ENCODE measurements at regions not wholly inside any gene's neighbourhood (a gene's known extent, or its start where the extent isn't known, plus 50 kb on each side); places are given as distances from the start of the nearest gene placed in this dataset.

- FAIRE-seq (no peak), DNase-seq (ENCODE audit: low read depth, low spot score) (no peak), ATAC-seq (no peak)
- H3K9ac ChIP-seq (ENCODE audit: control insufficient read depth, insufficient read depth, low read length): no peak overlapping the region
- no peaks in the 10 kb centered on the region for H3K4me1 ChIP-seq (ENCODE audit: control insufficient read depth, insufficient read depth, low read length)
- H3K27me3 ChIP-seq (replicated peaks in 1 of 2; ENCODE audit: control insufficient read depth in 2 of 2, insufficient read depth in 2 of 2, low read length in 1 of 2): no peaks in the 10 kb centered on the region
- H3K79me2 ChIP-seq (ENCODE audit: control insufficient read depth, insufficient read depth, low read length): no peaks in the 10 kb centered on the region
- H3K4me3 ChIP-seq: no peak overlapping the region
- no peaks in the 10 kb centered on the region for H3K36me3 ChIP-seq (ENCODE audit: control insufficient read depth in 2 of 2, insufficient read depth in 2 of 2, low read length in 1 of 2)
- in situ Hi-C loops (cut with MboI): no loop called here
- intact Hi-C loops (cut with micrococcal nuclease; ENCODE audit: unreplicated experiment): no loop called here
- SMC1A ChIA-PET (ENCODE audit: uncharacterized antibody, unreplicated experiment): no interaction called here
- CTCF ChIA-PET: no interaction called here
- POLR2A ChIA-PET: no interaction called here
- TF ChIP-seq, protein P1, sequence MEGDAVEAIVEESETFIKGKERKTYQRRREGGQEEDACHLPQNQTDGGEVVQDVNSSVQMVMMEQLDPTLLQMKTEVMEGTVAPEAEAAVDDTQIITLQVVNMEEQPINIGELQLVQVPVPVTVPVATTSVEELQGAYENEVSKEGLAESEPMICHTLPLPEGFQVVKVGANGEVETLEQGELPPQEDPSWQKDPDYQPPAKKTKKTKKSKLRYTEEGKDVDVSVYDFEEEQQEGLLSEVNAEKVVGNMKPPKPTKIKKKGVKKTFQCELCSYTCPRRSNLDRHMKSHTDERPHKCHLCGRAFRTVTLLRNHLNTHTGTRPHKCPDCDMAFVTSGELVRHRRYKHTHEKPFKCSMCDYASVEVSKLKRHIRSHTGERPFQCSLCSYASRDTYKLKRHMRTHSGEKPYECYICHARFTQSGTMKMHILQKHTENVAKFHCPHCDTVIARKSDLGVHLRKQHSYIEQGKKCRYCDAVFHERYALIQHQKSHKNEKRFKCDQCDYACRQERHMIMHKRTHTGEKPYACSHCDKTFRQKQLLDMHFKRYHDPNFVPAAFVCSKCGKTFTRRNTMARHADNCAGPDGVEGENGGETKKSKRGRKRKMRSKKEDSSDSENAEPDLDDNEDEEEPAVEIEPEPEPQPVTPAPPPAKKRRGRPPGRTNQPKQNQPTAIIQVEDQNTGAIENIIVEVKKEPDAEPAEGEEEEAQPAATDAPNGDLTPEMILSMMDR (IDR thresholded peaks at IDR 0.05 in 2 of 3, conservative IDR thresholded peaks at IDR 0.05 in 1 of 3; ENCODE audit: control insufficient read depth in 2 of 3, extremely low read depth in 1 of 3, insufficient read depth in 1 of 3, low read depth in 3 of 3, low read length in 3 of 3): no peak
- TF ChIP-seq BRCA1 (IDR thresholded peaks at IDR 0.05; ENCODE audit: low read depth, low read length) (no peak), EZH2 (IDR thresholded peaks at IDR 0.05; ENCODE audit: borderline replicate concordance, control insufficient read depth, low read depth, low read length) (no peak), ZNF207 (IDR thresholded peaks at IDR 0.05; ENCODE audit: borderline replicate concordance) (no peak), RBBP5 (conservative IDR thresholded peaks at IDR 0.05) (no peak), FOXM1 (IDR thresholded peaks at IDR 0.05; ENCODE audit: low read depth, low read length) (no peak), POLR2A (IDR thresholded peaks at IDR 0.05; ENCODE audit: low read depth, low read length) (no peak), E2F8 (IDR thresholded peaks at IDR 0.05; ENCODE audit: low read depth, partially characterized antibody) (no peak), NFYB (IDR thresholded peaks at IDR 0.05; ENCODE audit: insufficient read depth, low read depth, low read length) (no peak), ETV6 (conservative IDR thresholded peaks at IDR 0.05 in 1 of 2, IDR thresholded peaks at IDR 0.05 in 1 of 2; ENCODE audit: borderline replicate concordance in 1 of 2, low read depth in 1 of 2) (no peak), RAD21 (IDR thresholded peaks at IDR 0.05; ENCODE audit: insufficient read depth, low read depth, low read length) (no peak), SMAD5 (IDR thresholded peaks at IDR 0.05; ENCODE audit: low read depth) (no peak), CHD2 (IDR thresholded peaks at IDR 0.05; ENCODE audit: borderline replicate concordance, low read depth, low read length) (no peak), BCL11A (IDR thresholded peaks at IDR 0.05; ENCODE audit: low read depth, low read length) (no peak), HCFC1 (IDR thresholded peaks at IDR 0.05; ENCODE audit: low read length) (no peak), FOS (IDR thresholded peaks at IDR 0.05; ENCODE audit: borderline replicate concordance, extremely low read depth, insufficient read length) (no peak)
- TF ChIP-seq, protein P2, sequence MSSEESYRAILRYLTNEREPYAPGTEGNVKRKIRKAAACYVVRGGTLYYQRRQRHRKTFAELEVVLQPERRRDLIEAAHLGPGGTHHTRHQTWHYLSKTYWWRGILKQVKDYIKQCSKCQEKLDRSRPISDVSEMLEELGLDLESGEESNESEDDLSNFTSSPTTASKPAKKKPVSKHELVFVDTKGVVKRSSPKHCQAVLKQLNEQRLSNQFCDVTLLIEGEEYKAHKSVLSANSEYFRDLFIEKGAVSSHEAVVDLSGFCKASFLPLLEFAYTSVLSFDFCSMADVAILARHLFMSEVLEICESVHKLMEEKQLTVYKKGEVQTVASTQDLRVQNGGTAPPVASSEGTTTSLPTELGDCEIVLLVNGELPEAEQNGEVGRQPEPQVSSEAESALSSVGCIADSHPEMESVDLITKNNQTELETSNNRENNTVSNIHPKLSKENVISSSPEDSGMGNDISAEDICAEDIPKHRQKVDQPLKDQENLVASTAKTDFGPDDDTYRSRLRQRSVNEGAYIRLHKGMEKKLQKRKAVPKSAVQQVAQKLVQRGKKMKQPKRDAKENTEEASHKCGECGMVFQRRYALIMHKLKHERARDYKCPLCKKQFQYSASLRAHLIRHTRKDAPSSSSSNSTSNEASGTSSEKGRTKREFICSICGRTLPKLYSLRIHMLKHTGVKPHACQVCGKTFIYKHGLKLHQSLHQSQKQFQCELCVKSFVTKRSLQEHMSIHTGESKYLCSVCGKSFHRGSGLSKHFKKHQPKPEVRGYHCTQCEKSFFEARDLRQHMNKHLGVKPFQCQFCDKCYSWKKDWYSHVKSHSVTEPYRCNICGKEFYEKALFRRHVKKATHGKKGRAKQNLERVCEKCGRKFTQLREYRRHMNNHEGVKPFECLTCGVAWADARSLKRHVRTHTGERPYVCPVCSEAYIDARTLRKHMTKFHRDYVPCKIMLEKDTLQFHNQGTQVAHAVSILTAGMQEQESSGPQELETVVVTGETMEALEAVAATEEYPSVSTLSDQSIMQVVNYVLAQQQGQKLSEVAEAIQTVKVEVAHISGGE (CRISPR knock-in tag; IDR thresholded peaks at IDR 0.05): no peak
- 34% methylated on average over 6 of the region's 6 CpGs for WGBS (ENCODE audit: insufficient coverage, insufficient replicate concordance, low lambda C conversion rate, missing lambda C conversion rate)
- no peak overlapping the region for H2AFZ ChIP-seq (ENCODE audit: control insufficient read depth, low read depth, low read length)
- no peak overlapping the region for H3K27ac ChIP-seq (ENCODE audit: control insufficient read depth, insufficient read depth)
- H4K20me1 ChIP-seq (ENCODE audit: control insufficient read depth, insufficient read depth): no peaks in the 10 kb centered on the region
- no TSS peak for BruUV-seq (replicated peaks)
- no peaks in the 10 kb centered on the region for H3K9me3 ChIP-seq (replicated peaks; ENCODE audit: control insufficient read depth, insufficient read depth, low read length)
- H3K4me2 ChIP-seq (ENCODE audit: control insufficient read depth, insufficient read depth): no peak overlapping the region
- RAD21 ChIA-PET (ENCODE audit: unreplicated experiment): no interaction called here
Measured at GRCh38 chr21:26766826-26767325, 78.3 kb downstream of the ADAMTS1 start.

Measured in GM12878 (cell line).